Fibroblast of villous mesenchyme (primary cell): ENCODE measurements at regions not wholly inside any gene's neighbourhood (a gene's known extent, or its start where the extent isn't known, plus 50 kb on each side); places are given as distances from the start of the nearest gene placed in this dataset.

ENCODE experiments used
- DNase-seq: peaks from one replicate; pipeline ENCODE4 v3.0.0-alpha.2; 2010; ENCODE audit warnings: low read depth
- H3K4me3 ChIP-seq: 2 replicates; pipeline ENCODE4 v1.5.1; 2011; ENCODE audit warnings: low read depth, mild to moderate bottlenecking, low read length
- TF ChIP-seq, protein P1 (sequence below): IDR thresholded peaks from 2 replicates; pipeline ENCODE4 v1.5.1; 2012; ENCODE audit warnings: low read depth, mild to moderate bottlenecking, low read length; ENCODE audit not compliant: insufficient read depth

DNA sequence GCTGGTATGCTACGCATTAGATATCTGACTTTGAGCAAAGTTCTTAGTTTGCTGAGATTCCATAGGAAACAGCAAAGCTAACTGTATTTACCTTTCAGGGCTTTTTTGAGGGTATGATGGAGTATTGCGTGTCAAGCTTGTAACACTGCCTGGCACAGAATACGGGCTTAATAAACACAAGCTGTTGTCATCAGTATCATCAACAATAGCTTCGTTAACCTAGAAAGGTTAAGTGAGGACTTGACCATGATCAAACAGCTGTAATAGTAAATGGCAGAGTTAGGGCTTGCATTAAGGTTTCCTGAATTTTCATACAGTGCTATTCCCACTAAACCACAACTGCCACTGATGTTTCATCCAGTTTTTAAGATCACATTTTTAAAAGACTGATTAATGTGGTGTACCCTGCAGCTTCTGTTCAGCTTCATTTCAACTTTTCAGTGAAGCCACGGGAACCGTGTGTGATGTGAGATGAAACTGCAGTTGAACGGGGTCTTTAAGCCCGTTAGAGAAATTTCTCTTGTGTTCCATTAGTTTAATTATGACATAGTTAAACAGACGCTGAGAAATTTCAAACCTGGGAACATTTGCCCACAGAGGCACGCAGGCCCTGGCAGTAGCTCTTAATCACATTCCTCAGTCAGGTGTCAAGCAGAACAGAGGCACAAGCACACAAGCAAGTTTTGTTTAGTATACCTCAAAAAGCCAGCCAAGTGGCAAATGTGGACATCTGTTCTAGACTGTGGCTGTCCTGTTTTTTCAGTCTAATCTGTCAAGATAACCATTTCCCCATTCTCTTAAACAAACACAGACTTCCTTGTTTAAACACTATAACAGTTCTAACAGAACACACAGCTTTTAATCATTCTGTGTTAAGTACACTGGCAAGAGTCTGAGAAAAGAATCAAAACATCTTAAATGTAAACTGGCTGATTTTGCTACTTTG, 147.1 kb downstream of the ZNF608 start:
- no peak overlapping the region for H3K4me3 ChIP-seq
- DNase-seq, result peak; percentile 89
- TF ChIP-seq, protein P1, sequence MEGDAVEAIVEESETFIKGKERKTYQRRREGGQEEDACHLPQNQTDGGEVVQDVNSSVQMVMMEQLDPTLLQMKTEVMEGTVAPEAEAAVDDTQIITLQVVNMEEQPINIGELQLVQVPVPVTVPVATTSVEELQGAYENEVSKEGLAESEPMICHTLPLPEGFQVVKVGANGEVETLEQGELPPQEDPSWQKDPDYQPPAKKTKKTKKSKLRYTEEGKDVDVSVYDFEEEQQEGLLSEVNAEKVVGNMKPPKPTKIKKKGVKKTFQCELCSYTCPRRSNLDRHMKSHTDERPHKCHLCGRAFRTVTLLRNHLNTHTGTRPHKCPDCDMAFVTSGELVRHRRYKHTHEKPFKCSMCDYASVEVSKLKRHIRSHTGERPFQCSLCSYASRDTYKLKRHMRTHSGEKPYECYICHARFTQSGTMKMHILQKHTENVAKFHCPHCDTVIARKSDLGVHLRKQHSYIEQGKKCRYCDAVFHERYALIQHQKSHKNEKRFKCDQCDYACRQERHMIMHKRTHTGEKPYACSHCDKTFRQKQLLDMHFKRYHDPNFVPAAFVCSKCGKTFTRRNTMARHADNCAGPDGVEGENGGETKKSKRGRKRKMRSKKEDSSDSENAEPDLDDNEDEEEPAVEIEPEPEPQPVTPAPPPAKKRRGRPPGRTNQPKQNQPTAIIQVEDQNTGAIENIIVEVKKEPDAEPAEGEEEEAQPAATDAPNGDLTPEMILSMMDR, result no peak

DNA sequence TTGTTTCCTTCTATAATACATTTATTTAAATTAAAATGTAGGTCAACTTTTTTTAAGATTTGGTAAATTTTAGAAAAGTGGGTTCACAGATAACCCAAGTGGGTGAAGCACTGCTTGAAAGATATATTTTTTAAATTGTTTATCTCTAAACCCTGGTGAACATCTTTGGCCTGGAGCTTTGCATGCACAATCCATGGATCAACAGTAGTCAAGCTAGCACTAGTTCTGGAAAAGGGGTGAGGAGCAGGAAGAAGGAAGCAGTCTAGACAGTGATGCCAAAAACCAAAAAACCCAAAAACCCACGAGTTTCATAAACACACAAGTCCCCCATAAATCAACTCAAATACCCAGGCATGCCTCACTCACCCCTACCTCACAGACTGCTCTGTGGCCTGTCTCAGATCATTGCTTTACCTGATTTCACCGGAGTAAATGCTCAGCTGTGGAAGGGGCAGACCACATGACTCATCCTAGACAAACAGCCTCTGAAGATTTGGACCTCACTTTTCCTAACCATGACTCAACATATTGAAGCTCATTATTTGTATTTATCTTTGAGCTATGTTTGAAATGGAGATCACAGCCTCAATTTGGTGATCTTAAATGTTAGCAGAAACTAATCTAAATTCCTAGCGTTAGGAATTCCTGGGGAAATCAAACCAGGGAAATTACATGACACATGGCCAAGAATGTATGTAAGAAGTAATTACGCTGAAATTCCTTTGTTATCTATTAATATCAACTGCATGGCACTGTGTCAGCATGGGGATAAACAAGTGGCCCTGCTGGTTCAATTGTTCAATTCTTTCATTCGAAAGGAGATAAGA, 149.6 kb downstream of the ZNF608 start:
- TF ChIP-seq, protein P1, result no peak
- peak; percentile 77 for DNase-seq
- H3K4me3 ChIP-seq, result no peak overlapping the region

DNA sequence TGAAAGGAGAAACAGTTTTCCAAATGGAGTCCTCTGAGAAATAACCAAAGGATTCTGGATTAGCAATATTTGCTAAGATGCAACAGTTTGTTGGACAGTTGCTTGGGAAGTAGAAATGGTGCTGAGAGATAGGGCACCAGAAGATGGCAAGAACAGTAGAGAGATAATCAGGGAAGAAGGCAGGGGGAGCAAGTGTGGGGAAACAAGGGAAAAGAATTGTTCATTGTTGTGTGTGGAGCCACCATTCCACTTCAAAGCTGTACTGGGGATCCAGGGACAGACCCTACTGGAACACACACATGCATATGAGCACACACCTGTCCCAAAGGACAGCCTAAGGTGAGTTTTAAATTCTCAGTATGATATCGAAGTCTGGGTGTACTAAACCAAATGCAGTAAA, 152.5 kb downstream of the ZNF608 start:
- no peak for DNase-seq
- TF ChIP-seq, protein P1, result no peak
- no peak overlapping the region for H3K4me3 ChIP-seq

DNA sequence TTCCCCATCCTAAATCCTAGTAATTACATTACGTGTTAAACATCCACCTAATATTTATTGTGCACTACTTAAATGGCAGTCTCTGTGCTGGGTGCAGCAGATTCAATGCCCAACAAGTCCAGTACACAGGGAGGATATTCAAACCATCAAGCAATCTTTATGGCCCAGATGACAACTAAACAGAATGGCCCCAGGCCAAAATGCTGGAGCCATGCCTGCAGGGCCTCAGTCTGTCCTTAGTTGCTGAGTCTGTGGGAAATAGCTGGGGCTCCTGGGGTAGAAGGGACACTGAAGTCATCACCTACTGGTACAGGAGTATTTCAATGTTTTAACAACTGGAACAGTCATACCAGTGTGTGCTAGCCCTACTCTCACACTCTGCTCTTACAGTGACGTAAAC, 153.5 kb downstream of the ZNF608 start:
- no peak overlapping the region for H3K4me3 ChIP-seq
- no peak for DNase-seq
- TF ChIP-seq, protein P1, result no peak

DNA sequence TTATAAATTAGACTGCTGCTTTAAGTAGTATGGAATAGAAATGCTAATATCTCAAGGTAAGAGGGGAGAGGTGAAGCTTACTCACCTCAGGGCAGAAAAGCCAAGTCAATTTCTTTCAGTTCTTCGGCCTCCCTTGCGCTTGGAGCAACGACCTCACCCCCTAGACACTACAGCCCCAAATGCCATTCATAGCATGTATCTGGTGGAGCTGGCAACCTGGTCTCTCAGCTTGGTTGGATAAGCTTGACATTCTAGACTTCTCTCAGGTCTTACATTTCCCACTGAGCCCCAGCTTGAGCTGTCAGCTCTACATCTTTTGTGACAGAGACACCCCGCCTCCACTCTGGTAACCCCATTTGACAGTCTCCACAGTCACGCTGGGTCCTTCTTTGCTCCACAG, 154.9 kb downstream of the ZNF608 start:
- TF ChIP-seq, protein P1, result no peak
- no peak for DNase-seq
- H3K4me3 ChIP-seq, result no peak overlapping the region

DNA sequence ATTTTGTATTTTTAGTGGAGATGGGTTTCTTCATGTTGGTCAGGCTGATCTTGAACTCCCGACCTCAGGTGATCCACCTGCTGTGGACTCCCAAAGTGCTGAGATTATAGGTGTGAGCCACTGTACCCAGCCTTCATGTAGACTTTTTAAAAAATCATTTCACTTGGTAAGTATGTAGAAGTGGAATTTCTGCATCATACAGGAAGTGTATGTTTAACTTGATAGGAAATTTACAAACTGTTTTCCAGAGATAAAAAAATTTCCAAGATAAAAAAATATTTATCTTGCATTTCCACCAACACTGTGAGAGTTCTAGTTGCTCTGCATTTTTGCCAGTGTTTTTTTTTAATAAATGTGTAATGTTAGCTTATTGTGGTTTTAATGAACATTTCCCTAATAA, 155.8 kb downstream of the ZNF608 start:
- no peak overlapping the region for H3K4me3 ChIP-seq
- TF ChIP-seq, protein P1, result no peak
- no peak for DNase-seq
